Testis (tissue), 2 donors: ENCODE measurements at regions not wholly inside any gene's neighbourhood (a gene's known extent, or its start where the extent isn't known, plus 50 kb on each side); places are given as distances from the start of the nearest gene placed in this dataset.

ENCODE experiments used
- CTCF ChIP-seq, 3 experiments: fragments of 450-650 bp in 2 of 3; fragments of 200-600 bp in 1 of 3; sonication (generic) in 1 of 3; IDR thresholded peaks; one replicate each; pipeline ENCODE4 v1.5.1; 2016 to 2019; ENCODE audit warnings: antibody characterized with exemption in 3 of 3, mild to moderate bottlenecking in 2 of 3, moderate library complexity in 1 of 3
- POLR2A ChIP-seq: fragments of 450-650 bp; IDR thresholded peaks from one replicate; pipeline ENCODE4 v1.6.1; 2017; ENCODE audit warnings: antibody characterized with exemption, mild to moderate bottlenecking, moderate library complexity

GRCh38 chr15:25055356-25056068, 100.7 kb downstream of the SNRPN start:
- TF ChIP-seq CTCF (IDR thresholded peaks at IDR 0.05) (no peak), POLR2A (no peak)
